Ascending aorta (tissue), 2 donors: ENCODE measurements at regions not wholly inside any gene's neighbourhood (a gene's known extent, or its start where the extent isn't known, plus 50 kb on each side); places are given as distances from the start of the nearest gene placed in this dataset.

Experiments used
- DNase-seq, 2 donors: peaks; one replicate each; pipeline ENCODE4 v3.0.0-alpha.2; 2019; ENCODE audit warnings: low spot score in 2 of 2
- H3K27ac ChIP-seq, 2 donors: fragments of 200-600 bp; sonication (generic); one replicate each; pipeline ENCODE4 v1.5.1; 2016 to 2017; ENCODE audit warnings: mild to moderate bottlenecking in 1 of 2
- H3K27me3 ChIP-seq: fragments of 200-600 bp; sonication (generic); one replicate; pipeline ENCODE4 v1.5.1; 2017
- H3K36me3 ChIP-seq, 2 donors: fragments of 200-600 bp; sonication (generic); one replicate each; pipeline ENCODE4 v1.5.1; 2016
- H3K4me1 ChIP-seq, 2 donors: fragments of 200-600 bp; sonication (generic); one replicate each; pipeline ENCODE4 v1.5.1; 2016 to 2017; ENCODE audit warnings: mild to moderate bottlenecking in 1 of 2
- H3K4me3 ChIP-seq, 2 donors: fragments of 200-600 bp; sonication (generic); one replicate each; pipeline ENCODE4 v1.5.1; 2016 to 2017; ENCODE audit warnings: mild to moderate bottlenecking in 1 of 2
- H3K9me3 ChIP-seq, 2 donors: fragments of 200-600 bp; sonication (generic); one replicate each; pipeline ENCODE4 v1.5.1; 2016
- CTCF ChIP-seq, 3 experiments: fragments of 200-600 bp in 2 of 3; fragments of 450-650 bp in 1 of 3; sonication (generic) in 2 of 3; IDR thresholded peaks; one replicate each; pipeline ENCODE4 v1.5.1; 2016 to 2019; ENCODE audit warnings: antibody characterized with exemption in 3 of 3, mild to moderate bottlenecking in 1 of 3, moderate library complexity in 1 of 3
- intact Hi-C: fragments of 100-400 bp; cut with DNase I; formaldehyde crosslinking; loops from one replicate; pipeline ENCODE4 v1.15.1; 2023

GRCh38 chr13:64206430-64207225 lies 2791.0 kb upstream of the PCDH20 start:
- intact Hi-C loops: no loop called here
- no peaks in the 10 kb centered on the region for H3K9me3 ChIP-seq
- no peaks in the 10 kb centered on the region for H3K36me3 ChIP-seq
- DNase-seq: no peak
- no peak overlapping the region for H3K4me3 ChIP-seq
- TF ChIP-seq CTCF (IDR thresholded peaks at IDR 0.05): no peak
- no peaks in the 10 kb centered on the region for H3K27me3 ChIP-seq
- H3K27ac ChIP-seq: no peak overlapping the region
- no peaks in the 10 kb centered on the region for H3K4me1 ChIP-seq

- intact Hi-C loops: no loop called here
- TF ChIP-seq CTCF (IDR thresholded peaks at IDR 0.05): no peak
- no peaks in the 10 kb centered on the region for H3K9me3 ChIP-seq
- H3K27ac ChIP-seq: no peak overlapping the region
- H3K36me3 ChIP-seq: no peaks in the 10 kb centered on the region
- no peak overlapping the region for H3K4me3 ChIP-seq
- DNase-seq: no peak
- no peaks in the 10 kb centered on the region for H3K27me3 ChIP-seq
- H3K4me1 ChIP-seq: no peaks in the 10 kb centered on the region
These were observed 2786.9 kb upstream of the PCDH20 start for GRCh38 chr13:64202517-64202916.

GRCh38 chr13:64197232-64197631 lies 2781.6 kb upstream of the PCDH20 start:
- H3K4me3 ChIP-seq: no peak overlapping the region
- no peaks in the 10 kb centered on the region for H3K36me3 ChIP-seq
- no peak for DNase-seq
- H3K27me3 ChIP-seq: no peaks in the 10 kb centered on the region
- no peak for TF ChIP-seq CTCF (IDR thresholded peaks at IDR 0.05)
- no peaks in the 10 kb centered on the region for H3K4me1 ChIP-seq
- no peaks in the 10 kb centered on the region for H3K9me3 ChIP-seq
- intact Hi-C loops: no loop called here
- H3K27ac ChIP-seq: no peak overlapping the region

- Histone ChIP-seq H3K4me1 (no peaks in the 10 kb centered on the region), H3K9me3 (no peaks in the 10 kb centered on the region), H3K36me3 (no peaks in the 10 kb centered on the region), H3K4me3 (no peak overlapping the region), H3K27me3 (no peaks in the 10 kb centered on the region), H3K27ac (no peak overlapping the region)
- no peak for TF ChIP-seq CTCF (IDR thresholded peaks at IDR 0.05)
- intact Hi-C loops: no loop called here
- no peak for DNase-seq
These were observed 2771.0 kb upstream of the PCDH20 start for GRCh38 chr13:64186503-64187250.

- H3K27me3 ChIP-seq: no peaks in the 10 kb centered on the region
- H3K36me3 ChIP-seq: no peaks in the 10 kb centered on the region
- no peak for TF ChIP-seq CTCF (IDR thresholded peaks at IDR 0.05)
- no peak overlapping the region for H3K27ac ChIP-seq
- no peak overlapping the region for H3K4me3 ChIP-seq
- DNase-seq: no peak
- H3K4me1 ChIP-seq: no peaks in the 10 kb centered on the region
- intact Hi-C loops: no loop called here
- H3K9me3 ChIP-seq: no peaks in the 10 kb centered on the region
These were observed 2770.4 kb upstream of the PCDH20 start for GRCh38 chr13:64186071-64186470.
